GM23248 (cell line): ENCODE measurements at regions not wholly inside any gene's neighbourhood (a gene's known extent, or its start where the extent isn't known, plus 50 kb on each side); places are given as distances from the start of the nearest gene placed in this dataset.

Source experiments
- EZH2 ChIP-seq: fragments of 200-600 bp; sonication (generic); IDR thresholded peaks from 2 replicates; pipeline ENCODE4 v1.6.1; 2018; ENCODE audit warnings: antibody characterized with exemption, mild to moderate bottlenecking; ENCODE audit not compliant: insufficient read depth, poor library complexity, severe bottlenecking
- EZH2phosphoT487 ChIP-seq: fragments of 200-600 bp; sonication (generic); IDR thresholded peaks from 2 replicates; pipeline ENCODE4 v1.6.1; 2018; ENCODE audit warnings: antibody characterized with exemption, moderate library complexity, mild to moderate bottlenecking, low read depth; ENCODE audit not compliant: insufficient read depth

DNA sequence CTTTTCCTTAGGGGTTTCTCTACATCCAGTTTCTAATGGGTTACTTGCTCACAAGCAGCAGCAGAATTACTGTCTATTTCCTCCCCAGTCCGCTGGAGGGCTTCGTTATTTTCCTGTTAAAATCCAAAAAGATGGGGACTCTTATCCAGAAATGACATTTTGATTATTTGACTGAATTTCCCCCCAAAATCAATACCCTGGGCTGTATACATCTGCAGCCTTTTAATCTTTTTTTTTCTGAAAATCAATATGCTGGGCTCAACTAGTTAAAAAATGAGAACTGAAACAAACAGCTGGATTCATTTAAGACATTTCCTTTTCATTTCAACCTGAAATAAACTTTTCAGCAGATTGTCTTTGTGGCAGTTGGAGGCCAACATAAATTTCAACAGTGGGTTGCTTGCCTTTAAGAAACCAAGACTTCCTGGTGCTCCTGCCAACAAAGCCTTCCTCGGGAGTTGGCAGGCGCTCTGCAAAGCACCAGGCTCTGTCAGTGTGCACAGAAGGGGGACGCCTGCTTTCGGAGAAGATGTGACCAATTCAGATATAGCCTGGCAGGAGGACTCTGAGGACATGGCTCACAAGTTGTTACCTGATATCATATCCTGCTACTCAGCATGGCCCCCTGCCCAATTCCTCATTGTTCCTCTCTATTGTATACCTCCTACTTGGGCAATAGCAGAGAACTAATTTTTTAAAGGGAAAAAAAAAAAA is 204.7 kb upstream of the ARG1 start:
- no peak for TF ChIP-seq EZH2phosphoT487
- no peak for TF ChIP-seq EZH2
